GM12878 (cell line): ENCODE measurements at regions not wholly inside any gene's neighbourhood (a gene's known extent, or its start where the extent isn't known, plus 50 kb on each side); places are given as distances from the start of the nearest gene placed in this dataset.
"Not testable (repeated sequence)": the region's sequence is repeated elsewhere in the genome, so short reads cannot be mapped to it uniquely, and the experiment has no call there.

Source experiments
- ATAC-seq: fragments of 200-7000 bp; cut with Tn5 transposase; 3 replicates; pipeline ENCODE4 v1.9.1; 2020; ENCODE audit warnings: mild to moderate bottlenecking, moderate library complexity
- BruUV-seq: library from RNA; stranded (reverse); fragments of 400-500 nt; replicated peaks from 2 replicates; lab custom pipeline; 2021; lab: Mats Ljungman, UMichigan
- CTCF ChIA-PET: fragments of 300-600 bp; sonication (Branson Sonifier 250); formaldehyde crosslinking; extraction: SDS; loops from one replicate; lab custom pipeline; 2021; ENCODE audit warnings: inconsistent platforms; lab: Yijun Ruan, JAX
- POLR2A ChIA-PET: fragments of 350-600 bp; formaldehyde crosslinking; extraction: SDS; loops from one replicate; lab custom pipeline; 2021; ENCODE audit warnings: inconsistent platforms; lab: Charles Lee
- RAD21 ChIA-PET: fragments of 300-600 bp; sonication (Branson Sonifier 250); formaldehyde crosslinking; loops from one replicate; lab custom pipeline; 2023; ENCODE audit warnings: antibody characterized with exemption; ENCODE audit not compliant: unreplicated experiment; lab: Charles Lee
- SMC1A ChIA-PET: fragments of 300-600 bp; sonication (Branson Sonifier 250); formaldehyde crosslinking; loops from one replicate; lab custom pipeline; 2023; ENCODE audit not compliant: unreplicated experiment, uncharacterized antibody; lab: Charles Lee
- DNase-seq: peaks from one replicate; pipeline ENCODE4 v3.0.0-alpha.2; 2011; ENCODE audit warnings: low read depth, low spot score
- FAIRE-seq: peaks from 3 replicates; lab custom pipeline; 2011; peaks lifted over from hg19 to GRCh38; lab: Jason Lieb, UNC
- H2AFZ ChIP-seq: 2 replicates; pipeline ENCODE4 v1.6.0; 2011; ENCODE audit warnings: low read depth, low read length, control low read depth; ENCODE audit not compliant: control insufficient read depth
- H3K27ac ChIP-seq: 2 replicates; pipeline ENCODE4 v1.5.1; 2011; ENCODE audit warnings: control low read depth; ENCODE audit not compliant: control insufficient read depth, insufficient read depth
- H3K27me3 ChIP-seq, 2 experiments: replicated peaks in 1 of 2; 2 replicates each; pipeline versions ENCODE4 v1.6.0 to v1.6.1; 2011; ENCODE audit warnings: low read length in 1 of 2; ENCODE audit not compliant: control insufficient read depth in 2 of 2, insufficient read depth in 2 of 2
- H3K36me3 ChIP-seq, 2 experiments: 2 replicates each; pipeline ENCODE4 v1.5.1; 2011; ENCODE audit warnings: low read length in 1 of 2; ENCODE audit not compliant: control insufficient read depth in 2 of 2, insufficient read depth in 2 of 2
- H3K4me1 ChIP-seq: 2 replicates; pipeline ENCODE4 v1.6.1; 2011; ENCODE audit warnings: mild to moderate bottlenecking, low read length, moderate library complexity, mixed read lengths; ENCODE audit not compliant: control insufficient read depth, insufficient read depth
- H3K4me2 ChIP-seq: 2 replicates; pipeline ENCODE4 v1.6.0; 2011; ENCODE audit warnings: control low read depth; ENCODE audit not compliant: control insufficient read depth, insufficient read depth
- H3K4me3 ChIP-seq: fragments of 200-600 bp; sonication (generic); 2 replicates; pipeline ENCODE4 v1.5.1; 2016
- H3K79me2 ChIP-seq: 2 replicates; pipeline ENCODE4 v1.6.0; 2011; ENCODE audit warnings: low read length; ENCODE audit not compliant: control insufficient read depth, insufficient read depth
- H3K9ac ChIP-seq: 2 replicates; pipeline ENCODE4 v1.8.0; 2011; ENCODE audit warnings: low read length, control low read depth, mixed read lengths; ENCODE audit not compliant: control insufficient read depth, insufficient read depth
- H3K9me3 ChIP-seq: replicated peaks from 3 replicates; pipeline ENCODE4 v1.5.1; 2011; ENCODE audit warnings: mild to moderate bottlenecking, low read length; ENCODE audit not compliant: control insufficient read depth, insufficient read depth
- H4K20me1 ChIP-seq: 2 replicates; pipeline ENCODE4 v1.6.0; 2011; ENCODE audit not compliant: control insufficient read depth, insufficient read depth
- BCL11A ChIP-seq: IDR thresholded peaks from 2 replicates; pipeline ENCODE4 v1.6.1; 2011; ENCODE audit warnings: low read depth, low read length
- CUX1 ChIP-seq: IDR thresholded peaks from 2 replicates; pipeline ENCODE4 v1.6.1; 2012; ENCODE audit warnings: improper control_type of control experiment, low read depth, low read length; ENCODE audit not compliant: insufficient replicate concordance
- E4F1 ChIP-seq: fragments of 450-650 bp; IDR thresholded peaks from 2 replicates; pipeline ENCODE4 v1.6.1; 2018; ENCODE audit warnings: borderline replicate concordance, mild to moderate bottlenecking; ENCODE audit not compliant: partially characterized antibody
- EED ChIP-seq: sonication (generic); IDR thresholded peaks from 2 replicates; pipeline ENCODE4 v1.6.1; 2016; ENCODE audit warnings: antibody characterized with exemption, low read depth
- FOXM1 ChIP-seq: IDR thresholded peaks from 2 replicates; pipeline ENCODE4 v1.6.1; 2012; ENCODE audit warnings: low read depth, mild to moderate bottlenecking, inconsistent platforms, low read length, moderate library complexity
- JUND ChIP-seq: IDR thresholded peaks from 2 replicates; pipeline ENCODE4 v1.6.1; 2012; ENCODE audit warnings: low read depth, mild to moderate bottlenecking, low read length, improper control_type of control experiment, moderate library complexity
- MEF2B ChIP-seq: fragments of 450-650 bp; IDR thresholded peaks from 2 replicates; pipeline ENCODE4 v1.6.1; 2018; ENCODE audit warnings: mild to moderate bottlenecking, moderate library complexity; ENCODE audit not compliant: partially characterized antibody, poor library complexity, severe bottlenecking
- NR2C2 ChIP-seq: IDR thresholded peaks from 2 replicates; pipeline ENCODE4 v1.6.1; 2011; ENCODE audit warnings: borderline replicate concordance, low read depth; ENCODE audit not compliant: control insufficient read depth, insufficient read length
- WGBS: methylation state at CpG from one replicate; pipeline ENCODE4 v1.1.6; 2016; ENCODE audit warnings: low lambda C conversion rate; ENCODE audit not compliant: insufficient replicate concordance, insufficient coverage; ENCODE audit errors: missing lambda C conversion rate; 5-methylcytosine and 5-hydroxymethylcytosine counted together
- in situ Hi-C: fragments of 300-500 bp; cut with MboI; formaldehyde crosslinking; loops from 9 replicates; pipeline ENCODE4 v1.14.3; 2018; ENCODE audit warnings: mixed read lengths
- intact Hi-C: fragments of 100-400 bp; cut with micrococcal nuclease; formaldehyde crosslinking; loops from one replicate; pipeline ENCODE4 v1.14.2; 2022; ENCODE audit not compliant: unreplicated experiment

- CTCF ChIA-PET, BruUV-seq, intact Hi-C loops: not testable (repeated sequence)
Measured at GRCh38 chr5:110838357-110838756, 99.5 kb downstream of the SLC25A46 start.

GRCh38 chr5:110838961-110839360 is 100.2 kb downstream of the SLC25A46 start:
- CTCF ChIA-PET, result no interaction called here
- no peaks in the 10 kb centered on the region for H3K79me2 ChIP-seq
- POLR2A ChIA-PET, result no interaction called here
- intact Hi-C loops, result no loop called here
- H3K9ac ChIP-seq, result no peak overlapping the region
- H2AFZ ChIP-seq, result no peak overlapping the region
- RAD21 ChIA-PET, result no interaction called here
- DNase-seq, result no peak
- no peaks in the 10 kb centered on the region for H3K4me1 ChIP-seq
- H3K27ac ChIP-seq, result no peak overlapping the region
- no peaks in the 10 kb centered on the region for H3K36me3 ChIP-seq
- in situ Hi-C loops, result no loop called here
- BruUV-seq, result no TSS peak
- no peaks in the 10 kb centered on the region for H3K27me3 ChIP-seq
- H3K4me3 ChIP-seq, result no peak overlapping the region
- WGBS, result 75% methylated on average over 3 of the region's 3 CpGs
- SMC1A ChIA-PET, result no interaction called here
- no peaks in the 10 kb centered on the region for H3K9me3 ChIP-seq
- H3K4me2 ChIP-seq, result no peak overlapping the region
- no peak for ATAC-seq
- no peaks in the 10 kb centered on the region for H4K20me1 ChIP-seq
- FAIRE-seq, result no peak
- TF ChIP-seq MEF2B (no peak), EED (no peak), FOXM1 (no peak), JUND (no peak), NR2C2 (no peak), BCL11A (no peak), E4F1 (no peak), CUX1 (no peak)

More at GRCh38 chr5:110838357-110838756, 99.5 kb downstream of the SLC25A46 start:
- H4K20me1 ChIP-seq, H3K9ac ChIP-seq, H3K27me3 ChIP-seq, H3K4me2 ChIP-seq, in situ Hi-C loops, H3K79me2 ChIP-seq, H3K9me3 ChIP-seq, POLR2A ChIA-PET, H2AFZ ChIP-seq, H3K4me1 ChIP-seq, RAD21 ChIA-PET, H3K27ac ChIP-seq, DNase-seq, H3K36me3 ChIP-seq, FAIRE-seq, H3K4me3 ChIP-seq, SMC1A ChIA-PET, ATAC-seq: not testable (repeated sequence)
- 18% methylated on average over 3 of the region's 3 CpGs for WGBS
